GM12865 (cell line): ENCODE measurements at regions not wholly inside any gene's neighbourhood (a gene's known extent, or its start where the extent isn't known, plus 50 kb on each side); places are given as distances from the start of the nearest gene placed in this dataset.

Experiments used
- DNase-seq: peaks from one replicate; pipeline ENCODE4 v3.0.0; 2010; ENCODE audit warnings: low read depth
- H3K4me3 ChIP-seq: 2 replicates; pipeline ENCODE4 v1.5.1; 2011; ENCODE audit warnings: mild to moderate bottlenecking, low read depth, low read length, control low read depth
- CTCF ChIP-seq: IDR thresholded peaks from 2 replicates; pipeline ENCODE4 v1.5.1; 2011; ENCODE audit warnings: low read length, control low read depth, low read depth, inconsistent platforms; ENCODE audit not compliant: insufficient read depth; ENCODE audit errors: missing control alignments

- no peak for TF ChIP-seq CTCF
- no peak overlapping the region for H3K4me3 ChIP-seq
- no peak for DNase-seq
These were observed 524.3 kb downstream of the TCERG1L start for GRCh38 chr10:130787243-130787642.

- no peak overlapping the region for H3K4me3 ChIP-seq
- no peak for TF ChIP-seq CTCF
- DNase-seq: no peak
These were observed 523.7 kb downstream of the TCERG1L start for GRCh38 chr10:130787821-130788220.

- DNase-seq: no peak
- no peak for TF ChIP-seq CTCF
- H3K4me3 ChIP-seq: no peak overlapping the region
These were observed 521.2 kb downstream of the TCERG1L start for GRCh38 chr10:130790339-130790738.

- DNase-seq: no peak
- H3K4me3 ChIP-seq: no peak overlapping the region
- TF ChIP-seq CTCF: no peak
These were observed 519.2 kb downstream of the TCERG1L start for GRCh38 chr10:130792096-130792845.

GRCh38 chr10:130795819-130796218 is 515.7 kb downstream of the TCERG1L start:
- TF ChIP-seq CTCF: no peak
- no peak overlapping the region for H3K4me3 ChIP-seq
- DNase-seq: no peak

- DNase-seq: no peak
- TF ChIP-seq CTCF: no peak
These were observed 512.0 kb downstream of the TCERG1L start for GRCh38 chr10:130799532-130799931.

GRCh38 chr10:130800281-130800680 is 511.2 kb downstream of the TCERG1L start:
- no peak for DNase-seq
- TF ChIP-seq CTCF: no peak
- H3K4me3 ChIP-seq: no peak overlapping the region

More at GRCh38 chr10:130799532-130799931, 512.0 kb downstream of the TCERG1L start:
- H3K4me3 ChIP-seq: no peak overlapping the region
